ENCODE measurements at regions not wholly inside any gene's neighbourhood (a gene's known extent, or its start where the extent isn't known, plus 50 kb on each side); places are given as distances from the start of the nearest gene placed in this dataset.
"Not testable (repeated sequence)": the region's sequence is repeated elsewhere in the genome, so short reads cannot be mapped to it uniquely, and the experiment has no call there.

DNA sequence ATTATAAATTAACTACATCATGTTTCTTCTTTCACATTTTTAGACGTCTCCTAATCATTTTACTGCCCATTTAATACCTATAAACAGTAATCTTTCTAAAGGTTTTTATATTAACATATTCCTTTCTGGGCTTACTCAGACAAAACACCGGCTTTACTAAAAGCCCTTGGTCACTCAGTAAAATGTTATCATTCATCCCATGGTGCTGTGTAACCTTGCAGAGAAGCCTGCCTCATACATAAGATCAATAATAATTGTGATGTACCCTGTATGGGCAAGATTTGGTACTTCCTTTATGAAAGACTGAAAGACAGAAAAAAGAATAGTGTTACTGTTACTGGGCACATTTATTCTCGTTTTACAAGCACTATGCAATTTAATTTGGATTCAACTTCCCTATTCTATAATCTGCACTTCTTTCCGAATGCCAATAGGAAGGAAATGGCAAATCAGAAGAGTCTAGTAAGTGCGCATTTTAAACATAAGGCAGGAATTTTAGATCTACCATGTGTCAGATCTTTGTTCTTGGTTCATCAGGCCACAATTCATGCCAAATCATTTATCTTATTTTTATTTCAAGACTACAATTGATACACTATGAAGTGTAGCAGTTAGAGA is 522.2 kb downstream of the CSNK1G3 start:
- Mint-ChIP-seq H3K4me3 (no peak overlapping the region), H3K9me3 (no peaks in the 10 kb centered on the region), H3K36me3 (no peaks in the 10 kb centered on the region), H3K4me1 (ENCODE audit: low read depth in 2 of 2) (no peaks in the 10 kb centered on the region), H3K27me3 (no peaks in the 10 kb centered on the region), H3K27ac (no peak overlapping the region)
- DNase-seq (ENCODE audit: low spot score) = no peak
- ATAC-seq = no peak

DNA sequence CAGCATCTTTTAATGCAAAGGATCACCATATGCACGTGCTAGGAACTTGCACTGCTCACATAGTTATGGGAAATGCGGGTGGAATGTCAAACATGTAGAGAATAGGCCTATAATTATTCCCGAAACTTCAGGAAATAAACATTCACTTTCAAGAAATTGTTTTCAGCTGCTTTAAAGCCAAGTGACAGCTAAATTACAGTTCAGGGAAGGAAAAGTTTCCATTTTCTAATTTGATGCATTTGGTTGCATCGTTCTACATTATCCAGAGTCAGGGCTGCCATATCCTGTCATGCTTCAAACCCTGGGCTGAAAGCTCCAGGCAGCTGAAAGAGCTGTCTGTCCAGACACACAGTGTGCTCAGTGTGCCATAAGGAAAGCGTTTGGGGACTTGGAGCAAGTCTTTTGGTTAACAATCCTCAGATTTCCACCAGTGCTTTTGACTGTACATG is 518.1 kb downstream of the CSNK1G3 start:
- no peak for ATAC-seq
- H3K27ac Mint-ChIP-seq = no peak overlapping the region
- no peaks in the 10 kb centered on the region for H3K27me3 Mint-ChIP-seq

DNA sequence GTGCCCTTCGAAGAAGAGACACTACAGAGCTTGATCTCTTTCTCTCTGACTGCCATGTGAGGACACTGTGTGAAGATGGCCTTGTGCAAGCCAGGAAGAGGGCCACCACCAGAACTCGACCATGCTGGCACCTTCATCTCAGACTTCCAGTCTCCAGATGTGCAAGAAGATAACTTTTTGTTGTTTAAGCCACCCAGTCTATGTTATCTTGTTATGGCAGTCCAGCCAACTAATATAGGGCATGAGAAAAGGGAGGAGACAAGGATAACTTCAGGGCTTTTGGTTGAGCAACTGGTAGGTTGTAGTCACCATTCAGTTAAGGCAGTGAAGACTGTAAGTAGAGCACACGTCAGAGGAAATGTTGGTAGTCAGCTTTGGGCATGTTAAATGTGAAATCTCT is 515.5 kb downstream of the CSNK1G3 start:
- Mint-ChIP-seq H3K9me3 (peaks cover 3% of the 10 kb centered on the region), H3K36me3 (no peaks in the 10 kb centered on the region), H3K27me3 (no peaks in the 10 kb centered on the region), H3K4me3 (no peak overlapping the region), H3K4me1 (ENCODE audit: low read depth in 2 of 2) (no peaks in the 10 kb centered on the region), H3K27ac (no peak overlapping the region)
- ATAC-seq (no peak), DNase-seq (ENCODE audit: low spot score) (no peak)

More for the DNA sequence above, 518.1 kb downstream of the CSNK1G3 start:
- no peak overlapping the region for H3K4me3 Mint-ChIP-seq
- H3K36me3 Mint-ChIP-seq = no peaks in the 10 kb centered on the region
- DNase-seq (ENCODE audit: low spot score) = no peak
- peaks cover 3% of the 10 kb centered on the region for H3K9me3 Mint-ChIP-seq
- H3K4me1 Mint-ChIP-seq (ENCODE audit: low read depth in 2 of 2) = no peaks in the 10 kb centered on the region

DNA sequence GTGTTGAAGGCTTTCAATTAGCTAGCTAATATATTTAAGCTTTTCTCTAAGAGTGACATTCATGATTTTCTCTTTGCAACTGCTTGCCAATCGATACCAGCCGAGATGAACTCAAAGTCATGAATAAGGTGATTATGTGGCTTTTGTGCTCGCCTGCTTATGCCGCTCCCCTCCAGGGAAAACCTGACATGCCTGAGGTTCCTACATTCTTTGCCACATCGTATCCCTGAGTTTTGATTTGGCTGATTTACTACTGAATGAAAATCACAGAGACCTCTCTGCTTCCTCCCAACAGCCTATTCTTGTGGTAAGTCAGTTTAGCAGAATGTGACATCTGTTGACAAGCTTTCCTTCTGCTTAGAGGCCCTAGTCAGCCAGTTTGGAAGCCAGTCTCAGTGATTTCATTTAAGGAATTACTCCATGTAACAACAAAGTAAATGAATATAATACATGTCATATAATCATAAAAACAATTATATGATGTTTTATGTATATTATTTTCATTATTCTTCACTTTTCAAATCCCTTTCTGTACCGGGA is 513.4 kb downstream of the CSNK1G3 start:
- ATAC-seq (no peak), DNase-seq (ENCODE audit: low spot score) (no peak)

DNA sequence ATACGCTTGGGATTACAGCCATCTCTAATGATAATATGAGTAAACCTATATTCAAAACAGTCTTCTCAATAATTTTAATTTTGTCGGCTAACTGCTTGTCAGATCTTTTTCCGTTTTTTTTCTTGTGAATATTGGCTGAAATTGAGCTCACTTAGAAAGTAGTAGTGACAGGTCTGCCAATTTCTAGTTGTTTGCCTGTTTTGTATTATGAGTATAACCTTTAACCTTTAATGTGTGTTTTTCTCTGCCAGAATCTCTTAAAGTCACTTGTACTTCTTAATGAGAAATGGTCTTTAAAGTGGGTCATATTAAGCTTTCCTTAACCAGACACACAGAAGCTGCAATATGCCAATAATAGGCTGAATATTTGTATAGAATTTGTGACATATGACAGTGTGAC is 511.0 kb downstream of the CSNK1G3 start:
- Mint-ChIP-seq H3K27ac (no peak overlapping the region), H3K4me1 (ENCODE audit: low read depth in 2 of 2) (no peaks in the 10 kb centered on the region), H3K36me3 (no peaks in the 10 kb centered on the region), H3K9me3 (peaks cover 9% of the 10 kb centered on the region), H3K27me3 (no peaks in the 10 kb centered on the region), H3K4me3 (no peak overlapping the region)
- no peak for ATAC-seq
- no peak for DNase-seq (ENCODE audit: low spot score)

More for the DNA sequence above, 513.4 kb downstream of the CSNK1G3 start:
- H3K4me3 Mint-ChIP-seq = no peak overlapping the region
- no peaks in the 10 kb centered on the region for H3K27me3 Mint-ChIP-seq
- H3K36me3 Mint-ChIP-seq = no peaks in the 10 kb centered on the region
- H3K4me1 Mint-ChIP-seq (ENCODE audit: low read depth in 2 of 2) = no peaks in the 10 kb centered on the region
- peaks cover 4% of the 10 kb centered on the region for H3K9me3 Mint-ChIP-seq
- no peak overlapping the region for H3K27ac Mint-ChIP-seq

DNA sequence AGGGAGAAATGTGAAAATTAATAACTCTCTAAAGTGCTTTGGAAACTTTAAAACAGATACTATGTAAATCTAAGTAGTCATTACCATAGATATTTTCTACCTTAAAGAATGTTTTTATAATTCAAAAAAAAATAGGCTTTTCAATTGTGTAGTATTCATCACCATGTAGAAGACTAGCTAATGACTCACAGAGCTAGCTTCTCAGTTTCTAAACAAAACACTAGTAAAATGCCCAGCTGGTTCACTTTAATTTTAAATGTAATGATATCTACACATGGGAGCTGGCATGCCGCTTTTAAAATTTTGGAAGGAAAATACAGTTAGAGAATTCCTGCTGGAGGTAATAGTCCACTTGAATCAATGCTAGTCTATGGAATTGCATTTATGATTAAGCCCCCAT is 509.8 kb downstream of the CSNK1G3 start:
- Mint-ChIP-seq H3K36me3 (no peaks in the 10 kb centered on the region), H3K27ac (no peak overlapping the region), H3K27me3 (no peaks in the 10 kb centered on the region), H3K9me3 (peaks cover 8% of the 10 kb centered on the region), H3K4me3 (no peak overlapping the region), H3K4me1 (ENCODE audit: low read depth in 2 of 2) (no peaks in the 10 kb centered on the region)
- DNase-seq (ENCODE audit: low spot score) (no peak), ATAC-seq (no peak)

DNA sequence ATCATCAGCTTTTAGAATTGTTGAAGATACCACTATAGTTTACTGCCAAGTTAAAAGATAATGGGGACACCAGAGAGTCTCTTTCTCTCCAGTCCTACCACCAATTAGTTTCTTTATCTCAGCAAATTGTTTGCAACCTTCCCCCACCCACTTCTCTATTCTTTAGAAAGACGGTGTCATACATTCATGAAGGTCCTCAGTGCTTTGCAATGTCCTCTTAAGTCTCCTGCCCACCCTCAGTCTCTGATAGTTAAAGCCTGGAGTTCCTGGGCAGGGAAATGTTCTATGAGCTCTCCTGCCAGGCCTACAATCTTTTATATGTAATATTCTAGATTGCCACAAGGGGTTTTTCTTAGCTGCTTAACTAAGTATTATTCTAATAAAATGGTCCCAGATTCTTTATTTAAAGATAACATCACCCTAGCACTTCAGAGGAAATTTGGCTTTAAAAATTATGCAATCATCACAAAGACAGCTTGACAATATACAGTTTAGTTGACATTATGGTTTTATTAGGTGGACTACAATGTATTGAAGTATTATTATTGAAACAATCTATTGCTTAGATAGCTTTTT is 509.2 kb downstream of the CSNK1G3 start:
- H3K4me1 Mint-ChIP-seq (ENCODE audit: low read depth in 2 of 2) = no peaks in the 10 kb centered on the region
- peaks cover 6% of the 10 kb centered on the region for H3K9me3 Mint-ChIP-seq
- H3K27me3 Mint-ChIP-seq = no peaks in the 10 kb centered on the region
- H3K27ac Mint-ChIP-seq = no peak overlapping the region
- no peaks in the 10 kb centered on the region for H3K36me3 Mint-ChIP-seq
- no peak overlapping the region for H3K4me3 Mint-ChIP-seq
- ATAC-seq (no peak), DNase-seq (ENCODE audit: low spot score) (no peak)

DNA sequence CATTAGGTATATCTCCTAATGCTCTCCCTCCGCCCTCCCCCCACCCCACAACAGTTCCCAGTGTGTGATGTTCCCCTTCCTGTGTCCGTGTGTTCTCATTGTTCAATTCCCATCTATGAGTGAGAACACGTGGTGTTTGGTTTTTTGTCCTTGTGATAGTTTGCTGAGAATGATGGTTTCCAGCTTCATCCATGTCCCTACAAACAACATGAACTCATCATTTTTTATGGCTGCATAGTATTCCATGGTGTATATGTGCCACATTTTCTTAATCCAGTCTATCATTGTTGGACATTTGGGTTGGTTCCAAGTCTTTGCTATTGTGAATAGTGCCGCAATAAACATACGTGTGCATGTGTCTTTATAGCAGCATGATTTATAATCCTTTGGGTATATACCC is 505.3 kb downstream of the CSNK1G3 start:
- not testable (repeated sequence) for H3K4me3 Mint-ChIP-seq; DNase-seq (ENCODE audit: low spot score); H3K36me3 Mint-ChIP-seq; H3K27me3 Mint-ChIP-seq; H3K27ac Mint-ChIP-seq; H3K9me3 Mint-ChIP-seq; H3K4me1 Mint-ChIP-seq (ENCODE audit: low read depth in 2 of 2); ATAC-seq

DNA sequence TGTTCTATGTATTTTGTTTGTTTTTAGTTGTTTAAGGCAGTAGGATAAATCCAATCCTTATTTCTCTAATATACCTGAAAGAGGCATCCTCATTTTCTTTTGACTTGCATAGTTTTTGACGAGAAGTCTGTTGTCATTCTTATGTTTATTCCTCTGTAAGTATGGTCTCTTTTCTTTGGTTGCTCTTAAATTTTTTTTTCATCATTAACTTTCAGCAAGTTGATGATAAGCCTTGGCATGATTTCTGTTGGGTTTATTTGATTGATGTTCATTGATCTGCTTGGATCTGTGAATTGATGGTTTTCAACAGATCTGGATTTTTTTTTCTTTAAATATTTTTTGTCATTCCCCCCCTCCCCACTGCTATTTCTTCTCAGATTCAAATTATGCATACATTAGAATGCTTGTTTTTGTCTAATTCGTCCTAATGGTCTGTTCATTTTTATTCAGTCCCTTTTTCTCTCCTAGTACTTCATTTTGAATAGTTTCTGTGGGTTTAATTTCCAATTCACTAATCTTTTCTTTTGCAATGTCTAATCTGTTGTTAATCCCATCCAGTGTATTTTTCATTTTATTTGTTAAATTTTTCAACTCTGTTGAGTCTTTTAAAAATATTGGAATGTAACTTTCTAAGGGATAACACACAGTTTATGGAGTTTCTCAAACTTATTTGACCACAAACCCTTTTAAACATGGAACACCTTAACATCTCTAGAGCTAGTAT is 495.9 kb downstream of the CSNK1G3 start:
- ATAC-seq (no peak), DNase-seq (ENCODE audit: low spot score) (no peak)
- Mint-ChIP-seq H3K27ac (no peak overlapping the region), H3K4me3 (no peak overlapping the region), H3K9me3 (peaks cover 6% of the 10 kb centered on the region), H3K4me1 (ENCODE audit: low read depth in 2 of 2) (no peaks in the 10 kb centered on the region), H3K36me3 (peaks cover 8% of the 10 kb centered on the region), H3K27me3 (no peaks in the 10 kb centered on the region)

DNA sequence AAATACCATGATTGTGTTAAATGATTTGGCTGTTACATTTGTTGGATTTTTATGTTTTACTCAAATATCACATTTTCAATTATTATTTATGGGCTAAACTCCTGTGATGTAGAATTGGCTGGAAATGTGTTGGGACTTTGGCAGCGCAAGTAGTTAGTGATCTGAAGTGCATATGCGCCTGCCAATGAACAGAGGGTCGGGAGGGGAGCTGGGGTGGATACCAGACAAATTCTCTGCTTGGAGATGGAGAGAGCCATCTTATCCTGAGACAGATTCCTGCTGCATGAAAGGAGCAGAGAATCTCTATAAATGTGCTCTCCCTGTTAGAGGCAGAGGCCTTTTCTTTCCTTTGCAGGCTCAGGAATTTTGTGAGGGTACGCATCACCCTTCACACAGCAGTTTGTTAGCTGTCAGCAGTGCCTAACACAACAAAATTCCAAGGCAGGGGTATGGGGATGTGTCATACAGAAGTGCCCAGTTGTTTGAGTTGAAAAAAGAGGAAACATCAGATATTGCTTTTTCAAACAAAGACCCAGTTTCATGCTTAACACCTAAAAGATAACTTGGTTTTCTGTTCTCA is 489.1 kb downstream of the CSNK1G3 start:
- H3K27ac Mint-ChIP-seq = no peak overlapping the region
- ATAC-seq = no peak
- H3K36me3 Mint-ChIP-seq = no peaks in the 10 kb centered on the region
- peaks cover 6% of the 10 kb centered on the region for H3K9me3 Mint-ChIP-seq
- H3K27me3 Mint-ChIP-seq = no peaks in the 10 kb centered on the region
- H3K4me1 Mint-ChIP-seq (ENCODE audit: low read depth in 2 of 2) = no peaks in the 10 kb centered on the region
- no peak for DNase-seq (ENCODE audit: low spot score)
- H3K4me3 Mint-ChIP-seq = no peak overlapping the region

DNA sequence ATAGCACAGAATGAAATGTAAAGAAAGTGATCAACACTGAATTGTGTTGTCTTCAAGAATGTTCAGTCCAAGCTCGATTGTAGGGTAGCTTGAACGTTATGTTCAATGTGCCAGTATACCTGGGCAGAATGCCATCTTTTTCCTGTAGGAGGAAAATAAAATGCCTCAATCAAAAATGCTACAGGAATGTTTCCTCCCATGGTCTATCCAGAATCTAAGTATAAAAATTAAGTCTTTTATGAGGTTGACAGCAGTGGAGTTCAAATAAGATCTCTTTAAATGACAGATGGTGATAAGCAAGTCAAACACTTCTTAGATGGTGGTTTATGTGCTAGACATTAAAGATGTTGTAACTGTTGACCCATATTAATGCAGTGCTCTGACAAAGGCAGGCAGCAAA is 488.6 kb downstream of the CSNK1G3 start:
- H3K4me3 Mint-ChIP-seq = no peak overlapping the region
- DNase-seq (ENCODE audit: low spot score) = no peak
- H3K36me3 Mint-ChIP-seq = no peaks in the 10 kb centered on the region
- no peaks in the 10 kb centered on the region for H3K4me1 Mint-ChIP-seq (ENCODE audit: low read depth in 2 of 2)
- no peak overlapping the region for H3K27ac Mint-ChIP-seq
- no peak for ATAC-seq
- no peaks in the 10 kb centered on the region for H3K27me3 Mint-ChIP-seq
- peaks cover 6% of the 10 kb centered on the region for H3K9me3 Mint-ChIP-seq

DNA sequence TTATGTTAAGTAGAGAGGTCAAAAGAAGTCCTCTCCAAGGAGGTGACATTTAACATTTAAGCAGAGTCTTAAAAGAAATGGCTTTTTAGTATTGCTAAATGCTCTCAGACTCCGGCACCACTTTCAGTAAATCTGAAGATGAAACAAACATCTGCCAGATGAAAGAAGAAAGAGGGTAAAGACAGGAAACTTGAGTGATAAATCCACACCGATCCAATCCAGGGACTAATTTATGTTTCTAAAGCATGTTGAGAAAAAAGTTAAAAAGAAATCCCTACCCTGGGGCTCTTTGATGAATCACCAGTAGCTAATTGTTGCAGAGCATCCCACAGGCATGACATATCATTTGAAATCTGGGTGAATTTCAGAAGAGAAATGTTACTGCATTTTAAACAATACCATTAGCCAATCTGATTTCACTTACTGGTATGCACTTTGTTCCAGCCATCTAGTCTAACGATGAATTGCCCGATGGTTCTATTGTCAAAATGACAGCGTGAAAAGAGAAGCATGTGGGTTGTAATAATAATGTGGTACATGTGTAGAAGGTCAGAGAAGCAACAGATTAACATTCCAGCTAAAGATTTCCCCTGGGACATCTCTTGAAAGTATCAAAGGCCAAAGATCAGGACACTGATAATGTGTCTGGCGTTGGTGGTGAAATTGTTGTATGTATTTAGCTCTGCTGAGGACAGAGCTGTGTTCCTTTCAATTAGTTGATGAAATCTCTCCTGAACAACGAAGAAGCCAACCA is 485.7 kb downstream of the CSNK1G3 start:
- H3K36me3 Mint-ChIP-seq = no peaks in the 10 kb centered on the region
- ATAC-seq (no peak), DNase-seq (ENCODE audit: low spot score) (no peak)
- no peak overlapping the region for H3K27ac Mint-ChIP-seq
- no peaks in the 10 kb centered on the region for H3K27me3 Mint-ChIP-seq
- H3K9me3 Mint-ChIP-seq = peaks cover 5% of the 10 kb centered on the region
- no peaks in the 10 kb centered on the region for H3K4me1 Mint-ChIP-seq (ENCODE audit: low read depth in 2 of 2)
- H3K4me3 Mint-ChIP-seq = no peak overlapping the region

DNA sequence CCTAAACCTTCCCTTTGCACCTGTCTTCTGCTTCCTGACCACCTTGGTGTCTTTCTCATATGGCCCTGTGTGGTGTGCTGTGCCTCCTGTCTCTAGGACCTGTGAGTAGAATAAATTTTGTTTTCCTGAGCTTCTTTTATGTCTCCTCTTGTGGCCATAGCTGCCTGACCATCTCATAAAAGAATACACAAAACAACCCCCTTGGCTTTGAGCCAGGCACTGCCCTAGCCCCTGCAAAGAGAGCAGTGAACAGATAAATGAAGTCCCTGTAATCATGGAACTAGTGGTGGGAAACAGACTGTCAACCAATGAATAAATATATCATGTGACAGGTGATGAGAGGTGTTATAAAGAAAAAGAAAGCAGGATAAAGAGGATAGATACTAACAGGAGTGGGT is 485.1 kb downstream of the CSNK1G3 start:
- H3K36me3 Mint-ChIP-seq = no peaks in the 10 kb centered on the region
- H3K27ac Mint-ChIP-seq = no peak overlapping the region
- no peaks in the 10 kb centered on the region for H3K27me3 Mint-ChIP-seq
- H3K4me1 Mint-ChIP-seq (ENCODE audit: low read depth in 2 of 2) = no peaks in the 10 kb centered on the region
- H3K9me3 Mint-ChIP-seq = peaks cover 5% of the 10 kb centered on the region
- no peak overlapping the region for H3K4me3 Mint-ChIP-seq
- ATAC-seq (no peak), DNase-seq (ENCODE audit: low spot score) (no peak)
